SK-N-SH (cell line): ENCODE measurements at regions not wholly inside any gene's neighbourhood (a gene's known extent, or its start where the extent isn't known, plus 50 kb on each side); places are given as distances from the start of the nearest gene placed in this dataset.

Source experiments
- CTCF ChIA-PET: fragments of 300-600, 350-600 bp; formaldehyde crosslinking; extraction: SDS; loops from one replicate; lab custom pipeline; 2021; lab: Yijun Ruan, JAX
- POLR2A ChIA-PET: fragments of 350-600 bp; sonication (Branson Sonifier 250); formaldehyde crosslinking; extraction: SDS; loops from one replicate; lab custom pipeline; 2020; ENCODE audit warnings: antibody characterized with exemption, inconsistent platforms; lab: Yijun Ruan, JAX
- DNase-seq: peaks from one replicate; pipeline ENCODE4 v3.0.0; 2012
- H2AFZ ChIP-seq: fragments of 200-600 bp; sonication (generic); 2 replicates; pipeline ENCODE4 v1.8.1; 2016; ENCODE audit warnings: antibody characterized with exemption, mild to moderate bottlenecking, low read depth
- H3F3A ChIP-seq: fragments of 200-600 bp; sonication (generic); replicated peaks from 2 replicates; pipeline ENCODE3; 2016; ENCODE audit warnings: antibody characterized with exemption, mild to moderate bottlenecking; ENCODE audit not compliant: insufficient read depth
- H3K27ac ChIP-seq, 2 experiments: fragments of 200-500 bp in 1 of 2; fragments of 200-600 bp in 1 of 2; sonication (Bioruptor generic) in 1 of 2; sonication (generic), shearing (Covaris generic) in 1 of 2; 2 replicates each; pipeline versions ENCODE4 v1.5.1 to v1.6.1; 2014 to 2016; ENCODE audit warnings: low read depth in 2 of 2, inconsistent platforms in 1 of 2, low read length in 1 of 2, mild to moderate bottlenecking in 1 of 2, mixed read lengths in 1 of 2
- H3K27me3 ChIP-seq: fragments of 200-600 bp; sonication (generic), shearing (Covaris generic); 2 replicates; pipeline ENCODE4 v1.6.1; 2016; ENCODE audit warnings: mixed run types; ENCODE audit not compliant: insufficient read depth
- H3K36me3 ChIP-seq, 2 experiments: fragments of 200-500 bp in 1 of 2; fragments of 200-600 bp in 1 of 2; sonication (Bioruptor generic) in 1 of 2; sonication (generic) in 1 of 2; replicated peaks in 1 of 2; 2 replicates each; pipeline versions ENCODE3 to v1.5.1; 2014 to 2016; ENCODE audit warnings: low read length in 1 of 2, mild to moderate bottlenecking in 1 of 2; ENCODE audit not compliant: insufficient read depth in 2 of 2, control insufficient read depth in 1 of 2
- H3K4me1 ChIP-seq, 2 experiments: fragments of 200-500 bp in 1 of 2; fragments of 200-600 bp in 1 of 2; sonication (Bioruptor generic) in 1 of 2; sonication (generic), shearing (Covaris generic) in 1 of 2; 2 replicates each; pipeline versions ENCODE4 v1.5.1 to v1.6.1; 2014 to 2016; ENCODE audit warnings: low read depth in 1 of 2, low read length in 1 of 2, mixed run types in 1 of 2; ENCODE audit not compliant: insufficient read depth in 2 of 2, control insufficient read depth in 1 of 2
- H3K4me2 ChIP-seq: fragments of 200-600 bp; sonication (generic), shearing (Covaris generic); 2 replicates; pipeline ENCODE4 v1.6.1; 2017; ENCODE audit warnings: mixed run types
- H3K4me3 ChIP-seq, 2 experiments: fragments of 200-500 bp in 1 of 2; fragments of 200-600 bp in 1 of 2; sonication (Bioruptor generic) in 1 of 2; sonication (generic), shearing (Covaris generic) in 1 of 2; 2 replicates each; pipeline versions ENCODE4 v1.5.1 to v1.8.1; 2014 to 2016; ENCODE audit warnings: low read depth in 2 of 2, inconsistent platforms in 1 of 2, low read length in 1 of 2, mild to moderate bottlenecking in 1 of 2, mixed read lengths in 1 of 2, moderate library complexity in 1 of 2
- H3K79me2 ChIP-seq: fragments of 200-600 bp; sonication (generic); 2 replicates; pipeline ENCODE4 v1.8.1; 2017; ENCODE audit warnings: mild to moderate bottlenecking; ENCODE audit not compliant: insufficient read depth
- H3K9ac ChIP-seq: fragments of 200-600 bp; sonication (generic); 2 replicates; pipeline ENCODE4 v1.6.1; 2017; ENCODE audit warnings: mixed run types
- H3K9me2 ChIP-seq: fragments of 200-600 bp; sonication (generic); 2 replicates; pipeline ENCODE4 v1.6.1; 2017; ENCODE audit warnings: mixed run types
- H3K9me3 ChIP-seq: fragments of 200-600 bp; sonication (generic); 2 replicates; pipeline ENCODE4 v1.6.1; 2017; ENCODE audit warnings: mixed run types, mild to moderate bottlenecking, moderate library complexity
- H4K20me1 ChIP-seq: fragments of 200-600 bp; sonication (generic); 2 replicates; pipeline ENCODE4 v1.6.1; 2017; ENCODE audit warnings: mild to moderate bottlenecking, mixed run types; ENCODE audit not compliant: insufficient read depth
- CTCF ChIP-seq: fragments of 200-600 bp; sonication (generic); IDR thresholded peaks from 2 replicates; pipeline ENCODE4 v1.6.1; 2017; ENCODE audit warnings: antibody characterized with exemption, mild to moderate bottlenecking, moderate library complexity
- EP300 ChIP-seq, 2 experiments: IDR thresholded peaks; 2 replicates each; pipeline versions ENCODE4 v1.4.0 to v1.6.1; 2012; ENCODE audit warnings: borderline replicate concordance in 1 of 2, low read depth in 1 of 2, low read length in 1 of 2
- EZH2phosphoT487 ChIP-seq: fragments of 200-600 bp; sonication (generic); IDR thresholded peaks from 2 replicates; pipeline ENCODE4 v1.6.1; 2017; ENCODE audit warnings: low read depth, mixed run types, mild to moderate bottlenecking, antibody characterized with exemption, moderate library complexity, borderline replicate concordance
- GABPA ChIP-seq: IDR thresholded peaks from 2 replicates; pipeline ENCODE4 v1.4.0; 2012; ENCODE audit warnings: low read depth, mild to moderate bottlenecking
- GATA2 ChIP-seq: sonication (generic); formaldehyde crosslinking; IDR thresholded peaks from 2 replicates; pipeline ENCODE4 v1.5.0; 2020; ENCODE audit warnings: mild to moderate bottlenecking, missing genetic modification reagents
- MXI1 ChIP-seq: IDR thresholded peaks from 2 replicates; pipeline ENCODE4 v1.6.1; 2012; ENCODE audit warnings: mild to moderate bottlenecking, low read depth, low read length, improper control_type of control experiment
- NRF1 ChIP-seq: IDR thresholded peaks from 2 replicates; pipeline ENCODE4 v1.6.1; 2012; ENCODE audit warnings: low read depth, mild to moderate bottlenecking, low read length
- RCOR1 ChIP-seq: fragments of 150-350 bp; IDR thresholded peaks from 2 replicates; pipeline ENCODE4 v1.6.1; 2017; ENCODE audit warnings: antibody characterized with exemption, low read length
- RFX5 ChIP-seq: IDR thresholded peaks from 2 replicates; pipeline ENCODE4 v1.6.1; 2012; ENCODE audit warnings: mild to moderate bottlenecking, improper control_type of control experiment, low read length
- RXRA ChIP-seq: IDR thresholded peaks from 2 replicates; pipeline ENCODE4 v1.4.0; 2012; ENCODE audit warnings: low read depth, mild to moderate bottlenecking, borderline replicate concordance
- TAF1 ChIP-seq: IDR thresholded peaks from 2 replicates; pipeline ENCODE4 v1.6.1; 2012; ENCODE audit warnings: low read depth, mild to moderate bottlenecking, low read length, moderate library complexity, borderline replicate concordance
- TCF12 ChIP-seq: IDR thresholded peaks from 2 replicates; pipeline ENCODE4 v1.4.0; 2012
- USF1 ChIP-seq: IDR thresholded peaks from 2 replicates; pipeline ENCODE4 v1.4.0; 2012; ENCODE audit warnings: low read depth, borderline replicate concordance
- YY1 ChIP-seq: IDR thresholded peaks from 2 replicates; pipeline ENCODE4 v1.4.0; 2012; ENCODE audit warnings: low read depth, mild to moderate bottlenecking
- ZBTB33 ChIP-seq: IDR thresholded peaks from 2 replicates; pipeline ENCODE4 v1.4.0; 2012; ENCODE audit warnings: low read depth, borderline replicate concordance
- WGBS: methylation state at CpG from one replicate; pipeline ENCODE4 v1.1.6; 2017; ENCODE audit warnings: low lambda C conversion rate; 5-methylcytosine and 5-hydroxymethylcytosine counted together
- TF ChIP-seq, protein P1 (sequence below): IDR thresholded peaks from 2 replicates; pipeline ENCODE4 v1.6.1; 2012; ENCODE audit warnings: mild to moderate bottlenecking, low read depth, low read length, moderate library complexity

DNA sequence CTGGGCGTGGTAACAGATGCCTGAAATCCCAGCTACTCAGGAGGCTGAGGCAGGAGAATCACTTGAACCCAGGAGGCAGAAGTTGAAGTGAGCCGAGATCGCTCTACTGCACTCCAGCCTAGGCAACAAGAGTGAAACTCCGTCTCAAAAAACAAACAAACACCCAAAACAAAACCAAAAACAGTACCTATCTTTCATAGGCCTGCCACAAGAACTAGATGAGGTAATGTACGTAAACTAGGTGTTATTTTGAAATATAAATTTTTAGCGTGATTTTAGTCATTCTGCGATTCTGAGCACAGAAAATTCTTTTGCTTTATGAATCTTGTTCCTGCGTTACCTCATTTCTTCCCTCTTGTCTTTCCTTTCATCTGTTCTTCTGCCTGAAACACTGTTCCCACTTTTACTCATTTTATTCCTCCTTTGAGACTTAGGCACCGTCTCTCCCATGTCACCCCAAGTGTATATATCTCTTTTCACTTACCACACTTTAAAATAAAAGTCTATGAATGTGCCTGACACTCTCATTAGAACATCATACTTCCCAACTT lies 238.2 kb upstream of the HTR2A start:
- H3K4me2 ChIP-seq: no peak overlapping the region
- H3K9me3 ChIP-seq: no peaks in the 10 kb centered on the region
- no peaks in the 10 kb centered on the region for H4K20me1 ChIP-seq
- POLR2A ChIA-PET: no interaction called here
- no peak for TF ChIP-seq EZH2phosphoT487
- TF ChIP-seq GABPA: no peak
- TF ChIP-seq TCF12: no peak
- TF ChIP-seq USF1: no peak
- TF ChIP-seq ZBTB33: no peak
- no peak for TF ChIP-seq MXI1
- TF ChIP-seq TAF1: no peak
- TF ChIP-seq NRF1: no peak
- H3F3A ChIP-seq: no peaks in the 10 kb centered on the region
- H3K4me3 ChIP-seq: no peak overlapping the region
- no peaks in the 10 kb centered on the region for H3K36me3 ChIP-seq
- no peaks in the 10 kb centered on the region for H3K79me2 ChIP-seq
- H3K9ac ChIP-seq: no peak overlapping the region
- DNase-seq: no peak
- H3K27ac ChIP-seq: no peak overlapping the region
- no peak overlapping the region for H2AFZ ChIP-seq
- peaks cover 0 to 12% of the 10 kb centered on the region in 2 experiments; a peak in 3 of 4 replicates for H3K4me1 ChIP-seq
- H3K9me2 ChIP-seq: no peaks in the 10 kb centered on the region
- 79% methylated on average over 9 of the region's 9 CpGs for WGBS
- CTCF ChIA-PET: no interaction called here
- H3K27me3 ChIP-seq: no peaks in the 10 kb centered on the region

GRCh38 chr13:47133011-47133445 lies 236.2 kb upstream of the HTR2A start:
- DNase-seq: no peak
- H3K27me3 ChIP-seq: no peaks in the 10 kb centered on the region
- no peak overlapping the region for H3K4me3 ChIP-seq
- H3K4me2 ChIP-seq: peak overlapping the region; percentile 6; the same call in 1 of the 2 replicates
- peak overlapping the region; percentile 16; the same call in 1 of the 2 replicates for H2AFZ ChIP-seq
- H3K9me2 ChIP-seq: no peaks in the 10 kb centered on the region
- ChIA-PET CTCF (no interaction called here), POLR2A (no interaction called here)
- no peaks in the 10 kb centered on the region for H4K20me1 ChIP-seq
- H3K36me3 ChIP-seq: no peaks in the 10 kb centered on the region
- H3K27ac ChIP-seq: peak overlapping the region; percentile 53 to 86; a peak in 2 of 4 replicates
- no peaks in the 10 kb centered on the region for H3F3A ChIP-seq
- H3K9ac ChIP-seq: no peak overlapping the region
- WGBS: 9% methylated on average over 1 of the region's 1 CpG
- H3K79me2 ChIP-seq: no peaks in the 10 kb centered on the region
- no peaks in the 10 kb centered on the region for H3K9me3 ChIP-seq
- peaks cover 0 to 12% of the 10 kb centered on the region in 2 experiments; a peak in 3 of 4 replicates for H3K4me1 ChIP-seq
- TF ChIP-seq NRF1: no peak
- TF ChIP-seq RCOR1: no peak
- TF ChIP-seq RFX5: no peak
- TF ChIP-seq, protein P1, sequence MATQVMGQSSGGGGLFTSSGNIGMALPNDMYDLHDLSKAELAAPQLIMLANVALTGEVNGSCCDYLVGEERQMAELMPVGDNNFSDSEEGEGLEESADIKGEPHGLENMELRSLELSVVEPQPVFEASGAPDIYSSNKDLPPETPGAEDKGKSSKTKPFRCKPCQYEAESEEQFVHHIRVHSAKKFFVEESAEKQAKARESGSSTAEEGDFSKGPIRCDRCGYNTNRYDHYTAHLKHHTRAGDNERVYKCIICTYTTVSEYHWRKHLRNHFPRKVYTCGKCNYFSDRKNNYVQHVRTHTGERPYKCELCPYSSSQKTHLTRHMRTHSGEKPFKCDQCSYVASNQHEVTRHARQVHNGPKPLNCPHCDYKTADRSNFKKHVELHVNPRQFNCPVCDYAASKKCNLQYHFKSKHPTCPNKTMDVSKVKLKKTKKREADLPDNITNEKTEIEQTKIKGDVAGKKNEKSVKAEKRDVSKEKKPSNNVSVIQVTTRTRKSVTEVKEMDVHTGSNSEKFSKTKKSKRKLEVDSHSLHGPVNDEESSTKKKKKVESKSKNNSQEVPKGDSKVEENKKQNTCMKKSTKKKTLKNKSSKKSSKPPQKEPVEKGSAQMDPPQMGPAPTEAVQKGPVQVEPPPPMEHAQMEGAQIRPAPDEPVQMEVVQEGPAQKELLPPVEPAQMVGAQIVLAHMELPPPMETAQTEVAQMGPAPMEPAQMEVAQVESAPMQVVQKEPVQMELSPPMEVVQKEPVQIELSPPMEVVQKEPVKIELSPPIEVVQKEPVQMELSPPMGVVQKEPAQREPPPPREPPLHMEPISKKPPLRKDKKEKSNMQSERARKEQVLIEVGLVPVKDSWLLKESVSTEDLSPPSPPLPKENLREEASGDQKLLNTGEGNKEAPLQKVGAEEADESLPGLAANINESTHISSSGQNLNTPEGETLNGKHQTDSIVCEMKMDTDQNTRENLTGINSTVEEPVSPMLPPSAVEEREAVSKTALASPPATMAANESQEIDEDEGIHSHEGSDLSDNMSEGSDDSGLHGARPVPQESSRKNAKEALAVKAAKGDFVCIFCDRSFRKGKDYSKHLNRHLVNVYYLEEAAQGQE: no peak
- TF ChIP-seq CTCF: no peak
- no peak for TF ChIP-seq RXRA
- TF ChIP-seq USF1: no peak
- no peak for TF ChIP-seq EZH2phosphoT487
- TF ChIP-seq MXI1: no peak
- peak; percentile 63 to 76; a peak in 3 of 4 replicates for TF ChIP-seq EP300 (IDR thresholded peaks at IDR 0.05; ENCODE audit: borderline replicate concordance in 1 of 2, low read depth in 1 of 2, low read length in 1 of 2)
- no peak for TF ChIP-seq YY1
- TF ChIP-seq GATA2: no peak
- TF ChIP-seq TAF1: no peak
